ENCODE measurements at regions not wholly inside any gene's neighbourhood (a gene's known extent, or its start where the extent isn't known, plus 50 kb on each side); places are given as distances from the start of the nearest gene placed in this dataset.

- no peaks in the 10 kb centered on the region for H3K36me3 ChIP-seq (ENCODE audit: insufficient read depth, low read length, poor library complexity, severe bottlenecking)
- H3K4me3 ChIP-seq (ENCODE audit: low read depth, low read length, poor library complexity, severe bottlenecking) = no peak overlapping the region
- H3K27me3 ChIP-seq (replicated peaks; ENCODE audit: insufficient read depth, low read depth, low read length, poor library complexity) = no peaks in the 10 kb centered on the region
- ChIA-PET POLR2A (ENCODE audit: low non-redundant PET) (no interaction called here), CTCF (no interaction called here)
- TF ChIP-seq EZH2 (IDR thresholded peaks at IDR 0.05; ENCODE audit: borderline replicate concordance, low read depth, low read length, poor library complexity, severe bottlenecking) = no peak
- TF ChIP-seq, protein P1, sequence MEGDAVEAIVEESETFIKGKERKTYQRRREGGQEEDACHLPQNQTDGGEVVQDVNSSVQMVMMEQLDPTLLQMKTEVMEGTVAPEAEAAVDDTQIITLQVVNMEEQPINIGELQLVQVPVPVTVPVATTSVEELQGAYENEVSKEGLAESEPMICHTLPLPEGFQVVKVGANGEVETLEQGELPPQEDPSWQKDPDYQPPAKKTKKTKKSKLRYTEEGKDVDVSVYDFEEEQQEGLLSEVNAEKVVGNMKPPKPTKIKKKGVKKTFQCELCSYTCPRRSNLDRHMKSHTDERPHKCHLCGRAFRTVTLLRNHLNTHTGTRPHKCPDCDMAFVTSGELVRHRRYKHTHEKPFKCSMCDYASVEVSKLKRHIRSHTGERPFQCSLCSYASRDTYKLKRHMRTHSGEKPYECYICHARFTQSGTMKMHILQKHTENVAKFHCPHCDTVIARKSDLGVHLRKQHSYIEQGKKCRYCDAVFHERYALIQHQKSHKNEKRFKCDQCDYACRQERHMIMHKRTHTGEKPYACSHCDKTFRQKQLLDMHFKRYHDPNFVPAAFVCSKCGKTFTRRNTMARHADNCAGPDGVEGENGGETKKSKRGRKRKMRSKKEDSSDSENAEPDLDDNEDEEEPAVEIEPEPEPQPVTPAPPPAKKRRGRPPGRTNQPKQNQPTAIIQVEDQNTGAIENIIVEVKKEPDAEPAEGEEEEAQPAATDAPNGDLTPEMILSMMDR (conservative IDR thresholded peaks at IDR 0.05; ENCODE audit: low read depth, low read length) = no peak
- intact Hi-C loops (cut with micrococcal nuclease; ENCODE audit: unreplicated experiment) = no loop called here
- H3K27ac ChIP-seq (ENCODE audit: low read depth, low read length, poor library complexity, severe bottlenecking) = no peak overlapping the region
- BruUV-seq (replicated peaks) = no TSS peak
- DNase-seq (ENCODE audit: low spot score) = no peak
- H3K4me1 ChIP-seq (ENCODE audit: insufficient read depth, low read length, poor library complexity, severe bottlenecking) = no peaks in the 10 kb centered on the region
- H3K9me3 ChIP-seq (ENCODE audit: low read depth, low read length, poor library complexity, severe bottlenecking) = no peaks in the 10 kb centered on the region
Observed at GRCh38 chr14:89699071-89699470, 255.5 kb downstream of the EFCAB11 start.

- Histone ChIP-seq H3K36me3 (ENCODE audit: insufficient read depth, low read length, poor library complexity, severe bottlenecking) (no peaks in the 10 kb centered on the region), H3K4me3 (ENCODE audit: low read depth, low read length, poor library complexity, severe bottlenecking) (no peak overlapping the region), H3K27ac (ENCODE audit: low read depth, low read length, poor library complexity, severe bottlenecking) (no peak overlapping the region), H3K9me3 (ENCODE audit: low read depth, low read length, poor library complexity, severe bottlenecking) (no peaks in the 10 kb centered on the region), H3K27me3 (replicated peaks; ENCODE audit: insufficient read depth, low read depth, low read length, poor library complexity) (no peaks in the 10 kb centered on the region), H3K4me1 (ENCODE audit: insufficient read depth, low read length, poor library complexity, severe bottlenecking) (no peaks in the 10 kb centered on the region)
- intact Hi-C loops (cut with micrococcal nuclease; ENCODE audit: unreplicated experiment) = no loop called here
- CTCF ChIA-PET = no interaction called here
- POLR2A ChIA-PET (ENCODE audit: low non-redundant PET) = no interaction called here
- no peak for DNase-seq (ENCODE audit: low spot score)
- TF ChIP-seq, protein P1 (conservative IDR thresholded peaks at IDR 0.05; ENCODE audit: low read depth, low read length) = no peak
- no peak for TF ChIP-seq EZH2 (IDR thresholded peaks at IDR 0.05; ENCODE audit: borderline replicate concordance, low read depth, low read length, poor library complexity, severe bottlenecking)
- BruUV-seq (replicated peaks) = no TSS peak
Observed at GRCh38 chr14:89697281-89698060, 257.1 kb downstream of the EFCAB11 start.

DNA sequence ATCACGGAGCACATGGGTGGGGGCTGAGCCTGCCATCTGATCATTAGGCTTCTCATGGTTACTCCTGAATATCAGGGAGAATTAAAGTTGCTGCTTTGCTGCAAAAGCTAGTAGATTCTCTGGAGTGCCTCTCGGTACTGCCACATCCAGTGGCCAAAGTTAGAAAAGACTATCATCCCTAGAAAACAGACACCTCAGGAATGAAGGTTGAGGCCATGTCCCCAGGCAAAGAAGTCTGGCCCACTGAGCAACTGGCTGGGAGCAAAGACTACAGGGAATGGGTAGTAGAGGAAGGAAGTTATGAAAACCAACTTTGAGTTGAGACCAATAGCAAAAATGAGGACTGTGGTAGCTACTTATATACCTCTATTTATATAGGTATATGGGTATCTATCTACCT, 258.7 kb downstream of the EFCAB11 start:
- H3K4me3 ChIP-seq (ENCODE audit: low read depth, low read length, poor library complexity, severe bottlenecking) = no peak overlapping the region
- no peaks in the 10 kb centered on the region for H3K9me3 ChIP-seq (ENCODE audit: low read depth, low read length, poor library complexity, severe bottlenecking)
- ChIA-PET CTCF (no interaction called here), POLR2A (ENCODE audit: low non-redundant PET) (no interaction called here)
- intact Hi-C loops (cut with micrococcal nuclease; ENCODE audit: unreplicated experiment) = no loop called here
- DNase-seq (ENCODE audit: low spot score) = no peak
- H3K27ac ChIP-seq (ENCODE audit: low read depth, low read length, poor library complexity, severe bottlenecking) = no peak overlapping the region
- H3K27me3 ChIP-seq (replicated peaks; ENCODE audit: insufficient read depth, low read depth, low read length, poor library complexity) = no peaks in the 10 kb centered on the region
- no peaks in the 10 kb centered on the region for H3K4me1 ChIP-seq (ENCODE audit: insufficient read depth, low read length, poor library complexity, severe bottlenecking)
- H3K36me3 ChIP-seq (ENCODE audit: insufficient read depth, low read length, poor library complexity, severe bottlenecking) = no peaks in the 10 kb centered on the region
- BruUV-seq (replicated peaks) = no TSS peak
- TF ChIP-seq, protein P1 (conservative IDR thresholded peaks at IDR 0.05; ENCODE audit: low read depth, low read length) = no peak
- no peak for TF ChIP-seq EZH2 (IDR thresholded peaks at IDR 0.05; ENCODE audit: borderline replicate concordance, low read depth, low read length, poor library complexity, severe bottlenecking)
